ENCODE measurements at regions not wholly inside any gene's neighbourhood (a gene's known extent, or its start where the extent isn't known, plus 50 kb on each side); places are given as distances from the start of the nearest gene placed in this dataset.
"Not testable (repeated sequence)": the region's sequence is repeated elsewhere in the genome, so short reads cannot be mapped to it uniquely, and the experiment has no call there.

GRCh38 chr13:103618151-103618550 lies 551.9 kb upstream of the SLC10A2 start:
- no peak for DNase-seq

GRCh38 chr13:103615771-103616170 lies 549.6 kb upstream of the SLC10A2 start:
- no peak for DNase-seq

- DNase-seq = no peak
These were observed 548.5 kb upstream of the SLC10A2 start for GRCh38 chr13:103614761-103615160.

- DNase-seq = no peak
These were observed 541.8 kb upstream of the SLC10A2 start for GRCh38 chr13:103607995-103608394.

GRCh38 chr13:103605546-103606326 lies 539.5 kb upstream of the SLC10A2 start:
- no peak for DNase-seq

- DNase-seq = not testable (repeated sequence)
These were observed 533.7 kb upstream of the SLC10A2 start for GRCh38 chr13:103599870-103600269.

GRCh38 chr13:103598671-103599070 lies 532.5 kb upstream of the SLC10A2 start:
- DNase-seq = no peak

GRCh38 chr13:103573446-103573845 lies 507.2 kb upstream of the SLC10A2 start:
- DNase-seq = no peak

- DNase-seq = no peak
These were observed 502.1 kb upstream of the SLC10A2 start for GRCh38 chr13:103568314-103568713.

GRCh38 chr13:103557878-103558277 lies 491.7 kb upstream of the SLC10A2 start:
- DNase-seq = no peak

GRCh38 chr13:103556681-103557080 lies 490.5 kb upstream of the SLC10A2 start:
- no peak for DNase-seq

GRCh38 chr13:103547914-103548313 lies 481.7 kb upstream of the SLC10A2 start:
- no peak for DNase-seq

GRCh38 chr13:103546271-103546670 lies 480.1 kb upstream of the SLC10A2 start:
- DNase-seq = no peak

GRCh38 chr13:103542648-103543047 lies 476.4 kb upstream of the SLC10A2 start:
- no peak for DNase-seq

- no peak for DNase-seq
These were observed 474.2 kb upstream of the SLC10A2 start for GRCh38 chr13:103540382-103540765.

GRCh38 chr13:103539721-103540381 lies 473.6 kb upstream of the SLC10A2 start:
- DNase-seq = no peak

- peak; percentile 96 for DNase-seq
These were observed 473.0 kb upstream of the SLC10A2 start for GRCh38 chr13:103539265-103539664.

- no peak for DNase-seq
These were observed 471.4 kb upstream of the SLC10A2 start for GRCh38 chr13:103537616-103538015.

GRCh38 chr13:103531278-103531677 lies 465.1 kb upstream of the SLC10A2 start:
- no peak for DNase-seq

- DNase-seq = no peak
These were observed 462.2 kb upstream of the SLC10A2 start for GRCh38 chr13:103528437-103528836.

- DNase-seq = peak; percentile 90
These were observed 459.3 kb upstream of the SLC10A2 start for GRCh38 chr13:103525530-103525929.

- no peak for DNase-seq
These were observed 457.6 kb upstream of the SLC10A2 start for GRCh38 chr13:103523858-103524257.

- DNase-seq = no peak
These were observed 455.3 kb upstream of the SLC10A2 start for GRCh38 chr13:103521532-103521931.

- DNase-seq = no peak
These were observed 451.5 kb upstream of the SLC10A2 start for GRCh38 chr13:103517768-103518102.

All from SHP77 treated with DMSO at 0.1 percent for 48 hours (cell line).